Neutrophil (primary cell): ENCODE measurements at regions not wholly inside any gene's neighbourhood (a gene's known extent, or its start where the extent isn't known, plus 50 kb on each side); places are given as distances from the start of the nearest gene placed in this dataset.

Experiments used
- H3K27ac ChIP-seq: fragments of 200-600 bp; sonication (generic); 2 replicates; pipeline ENCODE4 v1.5.1; 2016; ENCODE audit warnings: mild to moderate bottlenecking, moderate library complexity
- H3K27me3 ChIP-seq: fragments of 200-600 bp; sonication (generic); 2 replicates; pipeline ENCODE4 v1.6.0; 2016; ENCODE audit warnings: mild to moderate bottlenecking
- H3K36me3 ChIP-seq: fragments of 200-600 bp; sonication (generic); 2 replicates; pipeline ENCODE4 v1.5.1; 2017
- H3K4me1 ChIP-seq, 2 experiments: fragments of 200-600 bp in 1 of 2; sonication (generic) in 1 of 2; 1 replicate in 1 of 2; 2 replicates in 1 of 2; pipeline versions ENCODE4 v1.5.1 to v1.6.1; 2013 to 2016; ENCODE audit warnings: low read depth in 1 of 2, low read length in 1 of 2, mild to moderate bottlenecking in 1 of 2, moderate library complexity in 1 of 2; ENCODE audit not compliant: control insufficient read depth in 1 of 2, insufficient read depth in 1 of 2
- H3K4me3 ChIP-seq, 2 experiments: fragments of 200-600 bp in 1 of 2; sonication (generic) in 1 of 2; 1 replicate in 1 of 2; 2 replicates in 1 of 2; pipeline ENCODE4 v1.5.1; 2013 to 2016; ENCODE audit warnings: low read depth in 1 of 2, low read length in 1 of 2, mild to moderate bottlenecking in 1 of 2, moderate library complexity in 1 of 2
- H3K9me3 ChIP-seq: fragments of 200-600 bp; sonication (generic); 2 replicates; pipeline ENCODE4 v1.5.1; 2016
- TF ChIP-seq, protein P1 (sequence below): fragments of 200-600 bp; sonication (generic); IDR thresholded peaks from 2 replicates; pipeline ENCODE4 v1.5.1; 2016; ENCODE audit warnings: antibody characterized with exemption

DNA sequence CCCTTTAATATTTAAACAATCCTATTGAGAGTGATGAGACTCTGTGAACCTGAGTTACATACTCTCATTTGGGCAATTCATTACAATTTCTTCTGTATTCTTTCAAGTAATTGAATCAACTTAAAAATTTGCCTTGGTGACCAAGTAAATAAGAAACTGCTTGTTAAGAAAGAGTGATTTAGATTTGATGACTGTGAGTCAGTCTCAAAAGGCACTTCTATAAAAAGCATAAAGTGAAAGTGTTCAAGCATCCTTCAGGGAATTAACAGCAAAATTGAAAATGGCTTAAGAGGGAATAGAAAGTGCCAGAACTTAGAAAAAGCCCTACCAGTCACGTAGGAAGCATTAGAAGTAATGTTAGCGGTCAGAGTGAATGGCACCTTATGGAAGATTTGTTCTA is 654.7 kb downstream of the EPM2A start:
- Histone ChIP-seq H3K4me3 (no peak overlapping the region), H3K27ac (no peak overlapping the region), H3K27me3 (no peaks in the 10 kb centered on the region), H3K9me3 (no peaks in the 10 kb centered on the region), H3K36me3 (no peaks in the 10 kb centered on the region), H3K4me1 (no peaks in the 10 kb centered on the region)
- TF ChIP-seq, protein P1, sequence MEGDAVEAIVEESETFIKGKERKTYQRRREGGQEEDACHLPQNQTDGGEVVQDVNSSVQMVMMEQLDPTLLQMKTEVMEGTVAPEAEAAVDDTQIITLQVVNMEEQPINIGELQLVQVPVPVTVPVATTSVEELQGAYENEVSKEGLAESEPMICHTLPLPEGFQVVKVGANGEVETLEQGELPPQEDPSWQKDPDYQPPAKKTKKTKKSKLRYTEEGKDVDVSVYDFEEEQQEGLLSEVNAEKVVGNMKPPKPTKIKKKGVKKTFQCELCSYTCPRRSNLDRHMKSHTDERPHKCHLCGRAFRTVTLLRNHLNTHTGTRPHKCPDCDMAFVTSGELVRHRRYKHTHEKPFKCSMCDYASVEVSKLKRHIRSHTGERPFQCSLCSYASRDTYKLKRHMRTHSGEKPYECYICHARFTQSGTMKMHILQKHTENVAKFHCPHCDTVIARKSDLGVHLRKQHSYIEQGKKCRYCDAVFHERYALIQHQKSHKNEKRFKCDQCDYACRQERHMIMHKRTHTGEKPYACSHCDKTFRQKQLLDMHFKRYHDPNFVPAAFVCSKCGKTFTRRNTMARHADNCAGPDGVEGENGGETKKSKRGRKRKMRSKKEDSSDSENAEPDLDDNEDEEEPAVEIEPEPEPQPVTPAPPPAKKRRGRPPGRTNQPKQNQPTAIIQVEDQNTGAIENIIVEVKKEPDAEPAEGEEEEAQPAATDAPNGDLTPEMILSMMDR = no peak

DNA sequence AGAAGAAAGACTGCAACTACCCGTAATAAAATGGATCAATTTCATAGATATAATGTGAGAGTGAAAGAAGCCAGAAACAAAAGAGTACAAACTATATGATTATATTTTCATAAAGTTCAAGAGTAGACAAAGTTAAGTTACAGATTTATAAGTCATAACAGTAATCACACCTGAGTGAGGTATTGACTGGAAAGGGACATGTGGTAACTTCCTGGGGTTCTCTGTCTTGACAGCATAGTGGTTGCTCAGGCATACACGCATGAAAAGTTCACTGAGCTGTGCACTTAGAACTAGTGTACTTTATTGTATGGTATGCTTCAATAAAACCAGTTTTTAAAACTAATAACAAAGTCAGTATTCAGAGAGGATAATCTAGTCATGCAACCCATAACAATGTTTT is 653.6 kb downstream of the EPM2A start:
- TF ChIP-seq, protein P1 = no peak
- H3K4me1 ChIP-seq = no peaks in the 10 kb centered on the region
- no peak overlapping the region for H3K4me3 ChIP-seq
- no peak overlapping the region for H3K27ac ChIP-seq
- no peaks in the 10 kb centered on the region for H3K9me3 ChIP-seq
- H3K27me3 ChIP-seq = no peaks in the 10 kb centered on the region
- no peaks in the 10 kb centered on the region for H3K36me3 ChIP-seq

DNA sequence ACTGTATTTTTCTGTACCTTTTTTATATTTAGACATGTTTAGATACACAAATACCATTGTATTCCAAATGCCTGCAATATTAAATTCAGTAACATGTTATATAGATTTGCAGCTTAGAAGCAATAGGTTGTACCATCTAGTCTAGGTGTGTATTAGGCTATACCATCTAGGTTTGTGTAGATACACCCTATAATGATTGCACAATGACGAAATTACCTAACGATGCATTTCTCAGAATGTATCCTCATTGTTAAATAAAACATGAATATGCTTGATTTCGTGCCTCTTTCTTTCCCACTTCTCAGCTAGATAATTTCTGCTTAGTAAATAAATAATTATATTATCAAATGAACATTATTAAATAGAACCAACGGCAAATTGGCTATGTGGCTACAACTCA is 653.0 kb downstream of the EPM2A start:
- H3K27me3 ChIP-seq = no peaks in the 10 kb centered on the region
- TF ChIP-seq, protein P1 = no peak
- no peak overlapping the region for H3K4me3 ChIP-seq
- H3K27ac ChIP-seq = no peak overlapping the region
- no peaks in the 10 kb centered on the region for H3K9me3 ChIP-seq
- no peaks in the 10 kb centered on the region for H3K36me3 ChIP-seq
- no peaks in the 10 kb centered on the region for H3K4me1 ChIP-seq

DNA sequence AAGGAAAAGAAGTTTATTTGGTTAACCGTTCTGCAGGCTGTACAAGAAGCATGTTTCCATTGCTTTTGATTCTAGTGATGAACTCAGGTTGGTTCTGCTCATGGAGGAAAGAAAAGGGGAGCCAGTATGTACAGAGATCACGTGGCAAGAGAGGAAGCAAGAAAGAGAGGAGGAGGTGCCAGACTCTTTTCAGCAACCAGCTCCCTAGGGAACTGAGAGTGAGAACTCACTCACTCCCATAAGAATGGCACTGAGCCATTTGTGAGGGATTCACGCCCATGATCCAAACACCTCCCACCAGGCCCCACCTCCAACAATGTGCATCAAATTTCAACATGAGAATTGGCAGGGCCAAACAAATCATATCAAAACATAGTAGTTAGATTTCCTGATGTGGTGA is 649.1 kb downstream of the EPM2A start:
- no peaks in the 10 kb centered on the region for H3K4me1 ChIP-seq
- no peak overlapping the region for H3K27ac ChIP-seq
- H3K27me3 ChIP-seq = no peaks in the 10 kb centered on the region
- H3K4me3 ChIP-seq = no peak overlapping the region
- no peaks in the 10 kb centered on the region for H3K9me3 ChIP-seq
- TF ChIP-seq, protein P1 = no peak
- no peaks in the 10 kb centered on the region for H3K36me3 ChIP-seq

DNA sequence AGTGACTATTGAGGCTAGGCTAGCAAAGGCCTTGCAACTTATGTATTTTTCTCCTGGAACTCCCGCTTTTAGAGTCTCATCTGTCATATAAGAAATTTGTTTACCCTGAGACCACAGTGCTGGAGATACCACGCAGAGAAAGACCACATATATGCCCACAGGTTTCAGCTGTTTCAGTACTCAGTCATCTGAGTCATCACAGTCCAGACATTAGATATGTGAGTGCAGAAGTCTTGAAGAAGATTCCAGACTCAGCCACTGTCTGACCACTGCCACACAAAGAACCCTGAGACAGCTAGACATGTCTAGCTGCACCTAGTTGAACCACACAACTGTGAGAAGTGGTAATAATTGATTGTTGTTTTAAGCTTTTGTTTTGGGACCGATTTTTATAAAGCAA is 648.3 kb downstream of the EPM2A start:
- Histone ChIP-seq H3K9me3 (no peaks in the 10 kb centered on the region), H3K27me3 (no peaks in the 10 kb centered on the region), H3K27ac (no peak overlapping the region), H3K4me3 (no peak overlapping the region), H3K4me1 (no peaks in the 10 kb centered on the region), H3K36me3 (no peaks in the 10 kb centered on the region)
- TF ChIP-seq, protein P1 = no peak
